ENCODE measurements at regions not wholly inside any gene's neighbourhood (a gene's known extent, or its start where the extent isn't known, plus 50 kb on each side); places are given as distances from the start of the nearest gene placed in this dataset.

GRCh38 chr6:79762370-79762769 is 131.2 kb downstream of the SH3BGRL2 start:
- TF ChIP-seq POLR2AphosphoS5 (IDR thresholded peaks at IDR 0.05; ENCODE audit: low read depth) (no peak), CTCF (IDR thresholded peaks at IDR 0.05; ENCODE audit: insufficient read depth, low read length) (no peak), SPI1 (IDR thresholded peaks at IDR 0.05; ENCODE audit: borderline replicate concordance, low read depth) (no peak)

Data from HL-60 (cell line).